SKM-1 treated with dmso at 0.1 percent for 144 hours (cell line): ENCODE measurements at regions not wholly inside any gene's neighbourhood (a gene's known extent, or its start where the extent isn't known, plus 50 kb on each side); places are given as distances from the start of the nearest gene placed in this dataset.
A peak's percentile ranks its signal among the peaks of the same experiment; 100 is the strongest.
"Not testable (repeated sequence)": the region's sequence is repeated elsewhere in the genome, so short reads cannot be mapped to it uniquely, and the experiment has no call there.

Experiments used
- DNase-seq: peaks from one replicate; lab custom pipeline; 2025; ENCODE audit not compliant: unreplicated experiment; lab: John Stamatoyannopoulos, UW

- DNase-seq: no peak
These were observed 178.5 kb downstream of the ZC3H11B start for GRCh38 chr1:219434285-219434922.

DNA sequence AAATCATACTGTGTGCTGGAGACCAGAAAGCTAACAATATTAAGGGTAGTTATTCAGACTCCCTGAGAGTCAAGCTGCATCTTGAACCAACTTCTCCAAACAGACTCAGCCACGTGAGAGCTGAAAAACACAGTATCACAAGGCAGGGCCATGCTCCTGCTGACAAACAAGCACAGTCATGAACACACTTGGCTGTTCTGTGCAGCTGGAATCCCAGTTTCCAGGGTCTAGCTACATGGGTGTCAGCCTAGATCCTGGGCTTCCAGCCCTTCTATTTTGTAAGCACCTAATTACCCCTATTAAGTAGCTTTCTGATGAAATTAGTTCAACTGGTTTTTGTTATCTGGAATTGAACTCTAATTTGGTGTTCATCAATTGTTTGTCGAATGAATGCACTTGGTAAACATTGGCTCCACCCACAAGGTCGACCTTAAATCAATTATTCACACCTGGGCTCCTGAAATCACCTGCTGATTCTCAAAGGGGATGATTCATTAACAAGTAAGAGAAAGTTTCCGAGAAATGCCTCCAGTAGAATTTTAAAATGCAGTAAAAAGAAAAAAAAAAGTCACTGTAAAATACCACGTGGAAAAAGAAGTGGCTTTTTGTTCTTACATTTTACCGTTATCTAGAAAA lies 179.3 kb downstream of the ZC3H11B start:
- no peak for DNase-seq

- DNase-seq: no peak
These were observed 179.9 kb downstream of the ZC3H11B start for GRCh38 chr1:219433001-219433400.

GRCh38 chr1:219432191-219432606 lies 180.7 kb downstream of the ZC3H11B start:
- no peak for DNase-seq

GRCh38 chr1:219430419-219430818 lies 182.5 kb downstream of the ZC3H11B start:
- no peak for DNase-seq

GRCh38 chr1:219428651-219429050 lies 184.3 kb downstream of the ZC3H11B start:
- no peak for DNase-seq

- DNase-seq: no peak
These were observed 184.9 kb downstream of the ZC3H11B start for GRCh38 chr1:219427989-219428388.

DNA sequence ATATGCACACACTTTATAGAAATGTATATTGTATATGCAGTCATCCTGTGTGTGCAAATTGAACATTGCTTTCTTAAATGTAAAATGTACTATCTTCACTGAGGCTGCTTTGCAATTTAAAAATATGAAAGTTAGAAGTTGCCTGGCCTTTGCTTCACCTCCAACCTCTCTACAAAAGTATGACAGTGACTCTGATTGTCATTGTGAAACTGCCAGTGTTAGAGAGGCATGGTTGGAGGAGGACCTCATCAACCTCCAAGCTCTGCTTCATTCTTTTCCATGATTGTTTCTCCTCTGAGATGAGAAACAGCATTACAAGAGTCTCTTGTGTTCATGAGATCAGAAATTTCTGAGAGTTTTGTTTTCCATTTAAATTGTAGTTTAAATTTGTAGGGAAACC lies 185.5 kb downstream of the ZC3H11B start:
- DNase-seq: no peak

- DNase-seq: no peak
These were observed 189.9 kb downstream of the ZC3H11B start for GRCh38 chr1:219422811-219423598.

GRCh38 chr1:219420913-219421312 lies 192.0 kb downstream of the ZC3H11B start:
- DNase-seq: no peak

DNA sequence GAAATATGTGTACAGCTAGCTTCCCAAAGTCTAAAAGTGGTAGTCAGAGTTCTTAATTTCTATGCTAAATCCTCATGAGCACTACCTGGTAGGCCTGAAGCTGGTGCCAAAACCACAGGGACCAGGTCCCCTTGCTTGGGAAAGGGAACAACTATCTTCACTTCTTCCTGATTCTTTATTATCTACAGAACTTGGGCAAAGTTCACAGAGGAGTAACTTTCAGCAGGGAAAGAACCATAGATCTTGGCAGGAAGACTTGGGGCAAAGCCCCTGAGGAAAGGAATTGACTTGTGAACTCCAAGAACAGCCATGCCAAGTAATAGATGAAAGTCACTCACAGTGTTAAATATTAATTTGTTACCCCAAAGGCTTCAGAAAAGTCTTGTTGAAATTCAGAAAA lies 193.0 kb downstream of the ZC3H11B start:
- no peak for DNase-seq

- no peak for DNase-seq
These were observed 193.8 kb downstream of the ZC3H11B start for GRCh38 chr1:219419065-219419464.

- no peak for DNase-seq
These were observed 195.3 kb downstream of the ZC3H11B start for GRCh38 chr1:219417610-219418009.

- peak; percentile 67 for DNase-seq
These were observed 196.2 kb downstream of the ZC3H11B start for GRCh38 chr1:219416598-219417238.

DNA sequence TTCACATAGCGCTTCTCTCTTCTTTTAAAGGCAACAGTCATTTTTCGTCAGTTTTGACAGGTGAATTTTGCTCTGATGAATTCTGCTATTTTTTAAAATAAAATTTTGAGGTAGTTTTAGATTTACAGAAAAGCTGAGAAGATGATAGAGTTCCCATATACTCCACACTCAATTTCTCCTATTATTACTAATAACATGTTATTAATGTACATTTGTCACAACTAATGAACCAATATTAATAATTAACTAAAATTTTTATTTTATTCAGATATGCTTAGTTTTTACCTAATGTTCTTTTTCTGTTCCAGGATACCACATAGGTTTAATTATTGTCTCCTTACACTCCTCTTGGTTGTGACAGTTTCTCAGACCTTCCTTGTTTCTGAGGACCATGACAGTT lies 197.0 kb downstream of the ZC3H11B start:
- no peak for DNase-seq

DNA sequence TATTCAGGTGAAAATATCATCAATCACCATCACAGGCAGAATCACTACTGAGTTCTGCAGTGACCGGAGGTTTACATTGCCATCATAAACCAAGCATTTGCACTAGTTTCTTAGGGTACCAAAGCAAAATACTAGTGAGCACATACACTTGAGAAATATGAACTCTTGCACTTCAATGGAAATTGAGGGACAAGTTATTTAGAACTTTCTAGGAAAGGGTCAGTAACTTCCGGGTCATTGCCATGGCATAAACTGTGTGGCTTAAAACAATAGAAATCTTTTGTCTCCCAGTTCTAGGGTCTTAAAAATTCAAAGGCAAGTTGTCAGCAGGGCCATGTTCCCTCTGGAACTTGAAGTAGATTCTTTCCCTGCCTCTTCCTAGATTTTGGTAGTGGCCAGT lies 197.5 kb downstream of the ZC3H11B start:
- DNase-seq: no peak

- DNase-seq: no peak
These were observed 198.7 kb downstream of the ZC3H11B start for GRCh38 chr1:219414250-219414649.

DNA sequence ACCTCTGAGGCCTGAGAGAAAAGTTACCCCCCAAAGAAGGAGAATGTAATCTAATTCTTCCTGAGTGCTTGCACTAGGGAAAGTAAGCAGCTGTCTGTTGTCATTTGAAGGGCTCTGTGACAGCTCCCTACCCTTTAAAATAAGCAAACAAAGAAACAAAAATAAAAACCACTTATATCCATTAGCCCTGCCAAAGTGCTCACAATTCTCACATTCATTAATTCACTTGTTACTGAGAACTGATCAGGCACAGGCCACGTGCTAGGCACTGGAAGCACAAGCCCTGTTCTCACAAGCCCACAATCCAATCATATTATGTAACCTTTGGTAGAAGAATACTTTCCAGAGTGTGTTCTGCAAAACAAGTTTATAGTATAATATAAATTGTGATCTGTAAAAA lies 199.4 kb downstream of the ZC3H11B start:
- no peak for DNase-seq

DNA sequence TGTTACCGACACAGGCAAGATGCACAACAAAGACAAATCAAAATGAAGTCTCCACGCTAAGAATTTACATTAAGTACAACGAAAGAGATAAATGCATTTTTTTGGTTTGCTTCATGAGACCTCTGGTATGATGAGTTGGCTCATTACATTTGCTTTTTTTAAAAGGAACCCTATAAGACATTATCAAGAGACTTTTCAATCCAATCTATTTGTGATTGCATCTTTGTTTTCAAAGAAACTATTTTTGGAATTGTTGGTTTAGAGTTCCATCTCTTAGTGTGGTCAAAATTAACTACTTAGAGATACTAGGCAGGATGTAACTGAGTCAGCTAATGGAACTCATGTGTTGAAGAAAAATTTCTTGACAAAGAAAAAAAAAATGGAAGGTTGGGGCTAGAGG lies 200.1 kb downstream of the ZC3H11B start:
- no peak for DNase-seq

GRCh38 chr1:219410721-219411120 lies 202.2 kb downstream of the ZC3H11B start:
- DNase-seq: not testable (repeated sequence)

DNA sequence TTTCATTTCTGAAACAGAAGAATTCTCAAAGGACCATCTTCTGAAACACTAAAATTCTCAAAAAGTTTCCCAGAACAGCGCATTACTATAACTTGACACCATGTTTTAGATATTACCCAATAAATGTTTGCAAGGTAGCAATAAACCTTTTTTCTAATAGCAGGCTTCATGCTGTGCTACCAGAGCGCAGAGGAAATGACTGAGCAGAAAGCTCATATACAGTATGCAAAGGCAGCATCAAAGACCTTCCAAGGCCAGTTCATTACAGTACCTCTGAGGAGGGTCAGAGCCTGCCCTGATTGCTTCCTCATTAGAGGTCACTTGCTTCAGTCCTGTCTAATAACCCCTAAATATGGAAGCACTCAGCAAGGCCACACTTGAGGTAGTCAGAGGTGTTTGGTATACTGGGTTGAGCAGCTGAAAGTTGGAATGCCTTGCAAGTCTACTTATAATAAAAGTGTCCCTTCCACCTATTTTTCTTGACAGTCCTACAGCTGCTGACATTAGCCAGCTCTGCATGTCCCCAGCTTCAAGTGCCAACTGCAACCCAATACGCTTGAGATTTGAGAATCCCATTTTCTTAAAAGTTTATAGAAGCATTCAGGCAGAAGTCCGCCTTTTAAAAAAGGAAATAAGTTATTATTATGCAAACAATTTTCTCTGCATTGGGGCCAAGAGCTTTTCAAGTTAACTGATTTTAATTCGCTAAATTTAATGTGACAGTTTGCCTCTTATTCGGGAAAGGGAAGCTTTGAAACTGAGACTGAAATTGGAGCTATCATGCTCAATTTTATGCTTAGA lies 207.2 kb downstream of the ZC3H11B start:
- no peak for DNase-seq
